ENCODE measurements at regions not wholly inside any gene's neighbourhood (a gene's known extent, or its start where the extent isn't known, plus 50 kb on each side); places are given as distances from the start of the nearest gene placed in this dataset.

GRCh38 chr12:98345308-98345876 lies 170.0 kb upstream of the TMPO start:
- Histone ChIP-seq H3K9me3 (ENCODE audit: control extremely low read depth in 1 of 3, control insufficient read depth in 2 of 3, insufficient read depth in 1 of 3, low read length in 2 of 3) (no peaks in the 10 kb centered on the region), H2AFZ (ENCODE audit: insufficient read depth, low read depth, low read length, poor library complexity, severe bottlenecking) (no peak overlapping the region), H3K27ac (ENCODE audit: low read length in 2 of 2) (no peak overlapping the region), H4K20me1 (ENCODE audit: control insufficient read depth, insufficient read depth, low read length, poor library complexity, severe bottlenecking) (no peaks in the 10 kb centered on the region), H3K36me3 (replicated peaks in 1 of 2; ENCODE audit: control extremely low read depth in 1 of 2, control insufficient read depth in 1 of 2, extremely low read depth in 1 of 2, insufficient read depth in 2 of 2, low read length in 1 of 2) (no peaks in the 10 kb centered on the region), H3K27me3 (replicated peaks in 1 of 4; ENCODE audit: control extremely low read depth in 1 of 4, control insufficient read depth in 3 of 4, insufficient read depth in 4 of 4, low read length in 3 of 4) (no peaks in the 10 kb centered on the region), H3K4me2 (replicated peaks; ENCODE audit: low read depth, low read length, poor library complexity, severe bottlenecking) (no peak overlapping the region), H3K4me3 (ENCODE audit: control extremely low read depth in 1 of 5, extremely low read depth in 1 of 5, insufficient read depth in 1 of 5, low read depth in 2 of 5, low read length in 4 of 5) (no peak overlapping the region), H3K79me2 (ENCODE audit: control insufficient read depth, insufficient read depth, low read length) (no peaks in the 10 kb centered on the region), H3K4me1 (ENCODE audit: control insufficient read depth in 2 of 2, insufficient read depth in 2 of 2, low read length in 2 of 2) (no peaks in the 10 kb centered on the region), H3K9ac (ENCODE audit: low read length) (no peak overlapping the region)
- Mint-ChIP-seq H3K27me3 (peaks cover 22% of the 10 kb centered on the region), H3K9me3 (ENCODE audit: insufficient read depth) (no peaks in the 10 kb centered on the region), H3K27ac (no peak overlapping the region), H3K4me1 (no peaks in the 10 kb centered on the region), H3K4me3 (no peak overlapping the region)
- ChIA-PET POLR2A (no interaction called here), CTCF (no interaction called here)
- no peak for TF ChIP-seq EZH2 (IDR thresholded peaks at IDR 0.05; ENCODE audit: borderline replicate concordance, insufficient read depth, low read depth, low read length, poor library complexity, severe bottlenecking)
- TF ChIP-seq, protein P1, sequence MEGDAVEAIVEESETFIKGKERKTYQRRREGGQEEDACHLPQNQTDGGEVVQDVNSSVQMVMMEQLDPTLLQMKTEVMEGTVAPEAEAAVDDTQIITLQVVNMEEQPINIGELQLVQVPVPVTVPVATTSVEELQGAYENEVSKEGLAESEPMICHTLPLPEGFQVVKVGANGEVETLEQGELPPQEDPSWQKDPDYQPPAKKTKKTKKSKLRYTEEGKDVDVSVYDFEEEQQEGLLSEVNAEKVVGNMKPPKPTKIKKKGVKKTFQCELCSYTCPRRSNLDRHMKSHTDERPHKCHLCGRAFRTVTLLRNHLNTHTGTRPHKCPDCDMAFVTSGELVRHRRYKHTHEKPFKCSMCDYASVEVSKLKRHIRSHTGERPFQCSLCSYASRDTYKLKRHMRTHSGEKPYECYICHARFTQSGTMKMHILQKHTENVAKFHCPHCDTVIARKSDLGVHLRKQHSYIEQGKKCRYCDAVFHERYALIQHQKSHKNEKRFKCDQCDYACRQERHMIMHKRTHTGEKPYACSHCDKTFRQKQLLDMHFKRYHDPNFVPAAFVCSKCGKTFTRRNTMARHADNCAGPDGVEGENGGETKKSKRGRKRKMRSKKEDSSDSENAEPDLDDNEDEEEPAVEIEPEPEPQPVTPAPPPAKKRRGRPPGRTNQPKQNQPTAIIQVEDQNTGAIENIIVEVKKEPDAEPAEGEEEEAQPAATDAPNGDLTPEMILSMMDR (IDR thresholded peaks at IDR 0.05) = no peak
- intact Hi-C loops (cut with micrococcal nuclease) = no loop called here
- WGBS (ENCODE audit: insufficient coverage) = 50% methylated on average over 1 of the region's 6 CpGs
- ATAC-seq (ENCODE audit: low read depth) = no peak
- no peak for DNase-seq

- Mint-ChIP-seq H3K27me3 (peaks cover 7% of the 10 kb centered on the region), H3K4me3 (no peak overlapping the region), H3K9me3 (ENCODE audit: insufficient read depth) (no peaks in the 10 kb centered on the region), H3K27ac (no peak overlapping the region), H3K4me1 (no peaks in the 10 kb centered on the region)
- WGBS (ENCODE audit: insufficient coverage) = 42% methylated on average over 3 of the region's 6 CpGs
- CTCF ChIA-PET = no interaction called here
- Histone ChIP-seq H3K4me1 (ENCODE audit: control insufficient read depth in 2 of 2, insufficient read depth in 2 of 2, low read length in 2 of 2) (no peaks in the 10 kb centered on the region), H4K20me1 (ENCODE audit: control insufficient read depth, insufficient read depth, low read length, poor library complexity, severe bottlenecking) (no peaks in the 10 kb centered on the region), H3K27ac (ENCODE audit: low read length in 2 of 2) (no peak overlapping the region), H3K79me2 (ENCODE audit: control insufficient read depth, insufficient read depth, low read length) (no peaks in the 10 kb centered on the region), H3K9me3 (ENCODE audit: control extremely low read depth in 1 of 3, control insufficient read depth in 2 of 3, insufficient read depth in 1 of 3, low read length in 2 of 3) (no peaks in the 10 kb centered on the region), H3K9ac (ENCODE audit: low read length) (no peak overlapping the region), H3K4me2 (replicated peaks; ENCODE audit: low read depth, low read length, poor library complexity, severe bottlenecking) (no peak overlapping the region), H3K27me3 (replicated peaks in 1 of 4; ENCODE audit: control extremely low read depth in 1 of 4, control insufficient read depth in 3 of 4, insufficient read depth in 4 of 4, low read length in 3 of 4) (no peaks in the 10 kb centered on the region), H3K4me3 (ENCODE audit: control extremely low read depth in 1 of 5, extremely low read depth in 1 of 5, insufficient read depth in 1 of 5, low read depth in 2 of 5, low read length in 4 of 5) (no peak overlapping the region), H3K36me3 (replicated peaks in 1 of 2; ENCODE audit: control extremely low read depth in 1 of 2, control insufficient read depth in 1 of 2, extremely low read depth in 1 of 2, insufficient read depth in 2 of 2, low read length in 1 of 2) (no peaks in the 10 kb centered on the region), H2AFZ (ENCODE audit: insufficient read depth, low read depth, low read length, poor library complexity, severe bottlenecking) (no peak overlapping the region)
- no peak for DNase-seq
- no peak for ATAC-seq (ENCODE audit: low read depth)
- POLR2A ChIA-PET = no interaction called here
- TF ChIP-seq, protein P1 (IDR thresholded peaks at IDR 0.05) = no peak
- TF ChIP-seq EZH2 (IDR thresholded peaks at IDR 0.05; ENCODE audit: borderline replicate concordance, insufficient read depth, low read depth, low read length, poor library complexity, severe bottlenecking) = no peak
- intact Hi-C loops (cut with micrococcal nuclease) = no loop called here
Measured at GRCh38 chr12:98351089-98351488, 164.3 kb upstream of the TMPO start.
